SU-DHL-6 (cell line): ENCODE measurements at regions not wholly inside any gene's neighbourhood (a gene's known extent, or its start where the extent isn't known, plus 50 kb on each side); places are given as distances from the start of the nearest gene placed in this dataset.

Experiments used
- H2AFZ ChIP-seq: fragments of 200-600 bp; sonication (generic); 2 replicates; pipeline ENCODE4 v1.6.1; 2014; ENCODE audit warnings: low read depth, mild to moderate bottlenecking, moderate library complexity, mixed read lengths, antibody characterized with exemption, low read length; ENCODE audit not compliant: severe bottlenecking
- H3F3A ChIP-seq: fragments of 200-600 bp; shearing (Covaris generic); 2 replicates; pipeline ENCODE4 v1.6.0; 2016; ENCODE audit warnings: antibody characterized with exemption, mild to moderate bottlenecking; ENCODE audit not compliant: insufficient read depth
- H3K27ac ChIP-seq: fragments of 200-600 bp; sonication (generic); 2 replicates; pipeline ENCODE4 v1.5.1; 2016; ENCODE audit warnings: low read depth, mild to moderate bottlenecking, low read length, moderate library complexity, mixed read lengths
- H3K27me3 ChIP-seq: fragments of 200-600 bp; sonication (generic), shearing (Covaris generic); 2 replicates; pipeline ENCODE4 v1.6.0; 2014; ENCODE audit warnings: mild to moderate bottlenecking, low read length
- H3K36me3 ChIP-seq: fragments of 200-600 bp; sonication (generic); 2 replicates; pipeline ENCODE4 v1.6.1; 2014; ENCODE audit warnings: mild to moderate bottlenecking, low read length, mixed read lengths
- H3K4me2 ChIP-seq: fragments of 300-600, 200-600 bp; shearing (Covaris generic), sonication (generic); 2 replicates; pipeline ENCODE4 v1.6.0; 2014; ENCODE audit warnings: low read length, low read depth, mild to moderate bottlenecking; ENCODE audit not compliant: poor library complexity, severe bottlenecking
- H3K4me3 ChIP-seq: fragments of 200-600 bp; sonication (generic); 2 replicates; pipeline ENCODE4 v1.5.1; 2014; ENCODE audit warnings: antibody characterized with exemption, low read length, mild to moderate bottlenecking, mixed read lengths; ENCODE audit not compliant: insufficient read depth, poor library complexity, severe bottlenecking
- H3K79me2 ChIP-seq: fragments of 200-600 bp; sonication (generic); 2 replicates; pipeline ENCODE4 v1.6.1; 2014; ENCODE audit warnings: mild to moderate bottlenecking, low read length, moderate library complexity; ENCODE audit not compliant: insufficient read depth
- H3K9ac ChIP-seq: fragments of 200-600 bp; sonication (generic); 2 replicates; pipeline ENCODE4 v1.7.0; 2014; ENCODE audit warnings: mild to moderate bottlenecking, low read length
- H3K9me2 ChIP-seq: fragments of 200-600 bp; sonication (generic); replicated peaks from 2 replicates; pipeline ENCODE4 v1.6.1; 2014; ENCODE audit warnings: low read length; ENCODE audit not compliant: insufficient read depth
- H3K9me3 ChIP-seq: fragments of 200-600 bp; sonication (generic); 2 replicates; pipeline ENCODE4 v1.6.1; 2014; ENCODE audit warnings: low read length, mixed read lengths; ENCODE audit not compliant: insufficient read depth
- H4K20me1 ChIP-seq: fragments of 200-600 bp; sonication (generic); 2 replicates; pipeline ENCODE4 v1.6.1; 2014; ENCODE audit warnings: low read depth, mild to moderate bottlenecking, antibody characterized with exemption, low read length, moderate library complexity, mixed read lengths
- EZH2phosphoT487 ChIP-seq: fragments of 200-600 bp; sonication (generic), shearing (Covaris generic); conservative IDR thresholded peaks from 2 replicates; pipeline ENCODE4 v1.6.1; 2018; ENCODE audit warnings: mild to moderate bottlenecking, antibody characterized with exemption, low read length, moderate library complexity, mixed read lengths
- TF ChIP-seq, protein P1 (sequence below): fragments of 200-600 bp; sonication (generic); IDR thresholded peaks from one replicate; pipeline ENCODE4 v1.5.1; 2017; ENCODE audit warnings: antibody characterized with exemption, mild to moderate bottlenecking, low read length, moderate library complexity; ENCODE audit not compliant: insufficient read depth, poor library complexity, severe bottlenecking

DNA sequence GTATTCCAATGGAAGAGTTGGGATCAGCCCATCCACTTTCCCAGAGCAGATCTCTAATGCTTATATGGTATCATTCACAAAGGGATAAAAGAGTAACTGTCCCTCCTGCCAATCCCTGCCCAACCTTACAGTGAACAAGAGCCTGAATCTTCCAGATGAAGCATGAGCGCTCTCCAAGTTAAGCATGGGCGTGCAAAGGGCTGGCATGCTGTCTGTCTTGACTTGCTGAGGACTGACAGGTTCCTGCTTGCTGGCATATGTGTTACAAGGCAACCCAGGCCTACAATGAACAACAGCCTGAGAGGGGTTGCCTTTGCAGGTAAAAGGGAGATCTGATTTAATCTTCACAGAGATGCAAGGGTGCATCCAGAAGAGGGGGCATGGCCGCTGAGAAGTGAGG lies 155.6 kb upstream of the SOD1 start:
- Histone ChIP-seq H2AFZ (no peak overlapping the region), H3K36me3 (no peaks in the 10 kb centered on the region), H3K27me3 (no peaks in the 10 kb centered on the region), H3K9me3 (no peaks in the 10 kb centered on the region), H3K9ac (no peak overlapping the region), H3K79me2 (peaks cover 54% of the 10 kb centered on the region), H3K4me3 (no peak overlapping the region), H3K9me2 (no peaks in the 10 kb centered on the region), H3K4me2 (no peak overlapping the region), H3F3A (peaks cover 12% of the 10 kb centered on the region), H3K27ac (no peak overlapping the region), H4K20me1 (no peaks in the 10 kb centered on the region)
- TF ChIP-seq EZH2phosphoT487 = no peak
- TF ChIP-seq, protein P1, sequence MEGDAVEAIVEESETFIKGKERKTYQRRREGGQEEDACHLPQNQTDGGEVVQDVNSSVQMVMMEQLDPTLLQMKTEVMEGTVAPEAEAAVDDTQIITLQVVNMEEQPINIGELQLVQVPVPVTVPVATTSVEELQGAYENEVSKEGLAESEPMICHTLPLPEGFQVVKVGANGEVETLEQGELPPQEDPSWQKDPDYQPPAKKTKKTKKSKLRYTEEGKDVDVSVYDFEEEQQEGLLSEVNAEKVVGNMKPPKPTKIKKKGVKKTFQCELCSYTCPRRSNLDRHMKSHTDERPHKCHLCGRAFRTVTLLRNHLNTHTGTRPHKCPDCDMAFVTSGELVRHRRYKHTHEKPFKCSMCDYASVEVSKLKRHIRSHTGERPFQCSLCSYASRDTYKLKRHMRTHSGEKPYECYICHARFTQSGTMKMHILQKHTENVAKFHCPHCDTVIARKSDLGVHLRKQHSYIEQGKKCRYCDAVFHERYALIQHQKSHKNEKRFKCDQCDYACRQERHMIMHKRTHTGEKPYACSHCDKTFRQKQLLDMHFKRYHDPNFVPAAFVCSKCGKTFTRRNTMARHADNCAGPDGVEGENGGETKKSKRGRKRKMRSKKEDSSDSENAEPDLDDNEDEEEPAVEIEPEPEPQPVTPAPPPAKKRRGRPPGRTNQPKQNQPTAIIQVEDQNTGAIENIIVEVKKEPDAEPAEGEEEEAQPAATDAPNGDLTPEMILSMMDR = no peak

DNA sequence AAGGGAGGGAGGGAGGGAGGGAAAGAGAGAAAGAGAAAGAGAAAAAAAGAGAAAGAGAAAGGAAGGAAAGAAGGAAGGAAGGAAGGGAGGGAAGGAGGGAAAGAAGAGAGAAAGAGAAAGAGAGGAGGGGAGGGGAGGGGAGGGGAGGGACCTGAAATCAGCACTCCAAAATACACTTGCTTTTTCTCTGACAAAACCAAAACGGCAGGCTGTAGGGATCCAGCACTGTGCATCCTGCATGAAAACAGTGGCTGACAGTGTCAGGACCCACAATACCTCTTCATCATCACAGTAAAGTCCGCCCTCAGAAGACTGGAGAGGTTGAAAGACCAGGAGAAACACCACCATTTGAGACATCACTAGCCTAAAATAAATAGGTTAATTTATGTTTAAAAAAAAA lies 156.0 kb upstream of the SOD1 start:
- Histone ChIP-seq H3K4me3 (no peak overlapping the region), H4K20me1 (no peaks in the 10 kb centered on the region), H3F3A (peaks cover 12% of the 10 kb centered on the region), H3K27ac (no peak overlapping the region), H3K9me2 (no peaks in the 10 kb centered on the region), H3K9ac (no peak overlapping the region), H3K27me3 (no peaks in the 10 kb centered on the region), H3K79me2 (peaks cover 50% of the 10 kb centered on the region), H2AFZ (no peak overlapping the region), H3K9me3 (no peaks in the 10 kb centered on the region), H3K36me3 (no peaks in the 10 kb centered on the region), H3K4me2 (no peak overlapping the region)
- TF ChIP-seq EZH2phosphoT487 = no peak
- TF ChIP-seq, protein P1 = no peak

DNA sequence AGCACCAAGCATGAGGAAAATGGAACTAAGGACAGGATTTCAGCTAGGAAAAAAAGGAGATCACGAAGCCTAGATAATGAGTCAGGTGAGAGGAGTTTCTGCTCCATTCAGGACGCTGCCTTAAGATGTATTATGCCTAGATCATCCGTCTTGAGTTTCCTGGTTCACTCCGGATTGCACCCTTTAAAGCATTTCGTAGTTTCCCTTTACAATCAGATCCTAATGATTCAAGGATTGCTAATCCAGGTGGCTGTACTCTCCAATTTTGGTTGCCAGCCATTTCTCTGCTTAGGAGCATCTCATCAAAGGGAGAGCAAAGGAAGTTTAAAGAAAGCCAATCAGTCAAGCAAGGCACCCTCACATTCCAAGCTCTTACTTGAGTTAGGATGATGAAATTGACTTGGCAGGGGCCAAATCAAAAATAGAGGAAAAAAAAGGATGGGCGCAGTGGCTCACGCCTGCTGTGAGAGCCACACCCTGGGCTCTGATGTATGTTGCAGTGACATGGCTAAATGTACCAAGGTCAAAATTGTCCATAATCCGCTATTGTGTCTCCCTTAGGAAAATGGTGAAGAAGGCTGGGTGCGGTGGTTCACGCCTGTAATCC lies 156.9 kb upstream of the SOD1 start:
- Histone ChIP-seq H3K27ac (no peak overlapping the region), H3K79me2 (peaks cover 45% of the 10 kb centered on the region), H3K9me3 (no peaks in the 10 kb centered on the region), H2AFZ (no peak overlapping the region), H3K9ac (no peak overlapping the region), H3K27me3 (no peaks in the 10 kb centered on the region), H3K9me2 (no peaks in the 10 kb centered on the region), H4K20me1 (no peaks in the 10 kb centered on the region), H3K4me2 (no peak overlapping the region), H3K36me3 (no peaks in the 10 kb centered on the region), H3K4me3 (no peak overlapping the region), H3F3A (peaks cover 10% of the 10 kb centered on the region)
- TF ChIP-seq EZH2phosphoT487 = no peak
- TF ChIP-seq, protein P1 = no peak
